NCI-H82 treated with DMSO at 0.1 percent for 48 hours (cell line): ENCODE measurements at regions not wholly inside any gene's neighbourhood (a gene's known extent, or its start where the extent isn't known, plus 50 kb on each side); places are given as distances from the start of the nearest gene placed in this dataset.

ENCODE experiments used
- DNase-seq: peaks from one replicate; lab custom pipeline; 2025; ENCODE audit not compliant: unreplicated experiment; lab: John Stamatoyannopoulos, UW

DNA sequence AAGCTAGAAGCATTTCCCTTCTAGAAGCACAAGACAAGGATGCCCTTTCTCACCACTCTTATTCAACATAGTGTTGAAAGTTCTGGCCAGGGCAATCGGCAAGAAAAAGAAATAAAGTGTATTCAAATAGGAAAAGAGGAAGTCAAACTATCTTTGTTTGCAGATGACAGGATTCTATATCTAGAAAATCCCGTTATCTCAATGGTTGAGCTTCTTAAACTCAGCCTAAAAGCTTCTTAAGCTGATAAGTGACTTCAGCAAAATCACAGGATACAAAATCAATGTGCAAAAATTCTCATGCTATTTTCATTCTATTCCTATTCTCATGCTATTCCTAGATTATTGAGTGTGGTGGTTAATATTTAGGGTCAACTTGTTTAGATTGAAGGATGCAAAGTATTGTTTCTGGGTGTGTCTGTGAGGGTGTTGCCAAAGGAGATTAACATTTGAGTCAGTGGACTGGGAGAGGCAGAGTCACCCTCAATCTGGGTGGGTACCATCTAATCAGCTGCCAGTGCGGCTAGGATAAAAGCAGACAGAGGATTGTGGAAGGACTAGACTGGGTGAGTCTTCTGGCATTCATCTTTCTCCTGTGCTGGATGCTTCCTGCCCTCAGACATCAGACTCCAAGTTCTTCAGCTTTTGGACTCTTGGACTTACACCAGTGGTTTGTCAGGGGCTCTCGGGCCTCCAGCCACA, 111.9 kb downstream of the LSMEM1 start:
- peak; percentile 75 for DNase-seq

DNA sequence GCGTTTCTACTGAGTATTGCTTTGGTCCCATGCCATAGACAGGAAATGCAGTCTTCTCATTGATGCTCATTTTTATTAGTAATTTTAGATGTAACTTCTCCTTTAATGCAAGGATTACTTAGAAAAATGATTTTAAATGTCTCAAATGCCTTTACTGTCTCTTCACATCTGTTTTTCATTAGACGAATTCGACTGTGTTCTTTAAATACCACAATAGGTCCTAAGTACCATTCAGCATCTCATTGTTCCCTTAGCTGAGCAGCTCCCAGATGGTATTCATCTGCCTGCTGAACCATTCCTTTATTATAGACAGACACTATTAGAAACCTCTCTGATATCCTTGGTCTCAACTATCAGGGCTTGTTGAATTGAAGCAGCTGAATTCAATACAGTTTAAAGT, 113.6 kb downstream of the LSMEM1 start:
- no peak for DNase-seq

DNA sequence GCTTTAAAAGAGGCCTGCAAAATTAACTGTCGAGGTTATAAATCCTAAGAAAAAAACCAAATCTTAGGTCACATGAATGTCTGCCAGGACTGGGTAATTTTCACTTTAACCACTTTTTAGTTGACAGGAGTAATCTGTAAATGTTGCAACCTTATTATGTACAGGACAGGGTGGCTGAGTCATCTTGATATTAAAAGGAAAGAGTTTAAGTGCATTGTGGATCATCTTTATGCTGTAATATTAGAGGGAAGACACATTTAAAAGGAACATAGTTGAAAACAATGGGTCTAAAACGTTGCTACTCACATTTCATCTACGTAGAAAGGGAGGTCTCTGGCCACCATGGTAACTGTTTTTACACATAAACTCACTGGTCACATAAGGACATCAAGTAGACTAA, 115.5 kb downstream of the LSMEM1 start:
- no peak for DNase-seq

DNA sequence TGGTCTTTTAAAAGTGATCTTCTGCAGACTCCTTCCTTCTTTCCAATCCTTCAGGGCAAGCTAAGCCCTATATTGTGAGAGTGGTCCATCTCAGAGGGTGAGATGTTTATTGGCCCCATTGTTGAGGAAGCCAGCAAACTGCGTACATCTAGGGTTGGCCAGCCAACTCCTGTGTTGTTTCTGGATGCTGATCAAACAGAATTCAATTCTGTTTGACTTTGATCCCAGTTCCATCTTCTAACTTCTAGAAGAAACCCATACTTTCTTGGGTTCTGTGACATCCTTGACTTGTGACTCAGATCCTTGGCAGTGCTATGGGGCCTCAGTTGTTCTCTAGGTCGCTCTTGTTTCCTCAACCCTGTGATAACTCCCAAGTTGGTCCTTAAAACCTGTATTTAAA, 116.2 kb downstream of the LSMEM1 start:
- no peak for DNase-seq

DNA sequence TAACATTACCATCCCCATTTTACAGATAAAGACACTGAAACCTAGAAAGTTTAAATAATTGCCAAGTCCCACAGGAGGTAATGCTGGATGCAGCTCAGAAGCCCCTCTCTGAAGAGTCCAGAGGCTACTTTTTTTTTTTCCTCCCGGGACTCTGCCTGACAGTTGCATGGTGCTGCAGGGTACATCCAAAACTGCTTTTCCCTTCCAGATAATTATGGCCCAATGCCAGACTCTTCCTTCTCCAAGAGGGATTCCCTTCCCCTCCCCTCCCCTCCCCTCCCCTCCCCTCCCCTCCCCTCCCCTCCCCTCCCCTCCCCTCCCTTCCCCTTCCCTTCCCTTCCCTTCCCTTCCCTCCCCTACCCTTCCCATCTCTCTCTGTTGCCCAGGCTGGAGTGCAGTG, 122.9 kb downstream of the LSMEM1 start:
- no peak for DNase-seq

DNA sequence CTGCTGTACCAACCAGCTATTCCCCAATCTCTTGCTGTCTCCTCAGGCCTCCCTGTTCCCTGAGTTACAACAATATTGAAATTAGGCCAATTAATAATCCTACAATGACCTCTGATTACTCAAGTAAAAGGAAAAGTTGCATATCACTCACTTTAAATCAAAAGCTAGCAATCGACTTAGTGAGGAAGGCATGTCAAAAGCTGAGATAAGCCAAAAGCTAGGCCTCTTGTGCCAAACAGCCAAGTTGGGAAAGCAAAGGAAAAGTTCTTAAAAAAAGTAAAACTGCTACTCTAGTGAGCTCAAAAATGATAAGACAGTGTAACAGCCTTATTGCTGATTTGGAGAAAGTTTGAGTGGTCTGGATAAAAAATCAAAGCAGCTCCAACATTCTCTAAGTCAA, 129.8 kb downstream of the LSMEM1 start:
- no peak for DNase-seq

DNA sequence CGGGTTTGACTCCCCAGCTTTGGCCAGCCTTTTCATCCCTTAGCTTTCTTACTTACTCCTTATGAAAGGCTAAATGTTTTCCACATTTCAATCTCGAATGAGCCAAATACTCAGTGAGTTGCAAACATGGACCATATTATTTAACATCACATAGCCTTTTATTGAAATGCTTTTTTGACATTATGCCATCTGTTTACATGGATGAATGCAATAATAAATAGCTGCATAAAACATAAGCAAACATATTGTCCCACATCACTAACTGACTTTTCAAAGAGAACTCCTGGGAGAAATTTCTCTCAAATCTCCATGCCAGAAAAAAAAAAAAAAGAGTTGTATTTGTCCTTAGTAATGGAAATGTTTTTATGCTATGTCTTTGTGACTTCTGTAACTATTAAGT, 134.9 kb downstream of the LSMEM1 start:
- no peak for DNase-seq

DNA sequence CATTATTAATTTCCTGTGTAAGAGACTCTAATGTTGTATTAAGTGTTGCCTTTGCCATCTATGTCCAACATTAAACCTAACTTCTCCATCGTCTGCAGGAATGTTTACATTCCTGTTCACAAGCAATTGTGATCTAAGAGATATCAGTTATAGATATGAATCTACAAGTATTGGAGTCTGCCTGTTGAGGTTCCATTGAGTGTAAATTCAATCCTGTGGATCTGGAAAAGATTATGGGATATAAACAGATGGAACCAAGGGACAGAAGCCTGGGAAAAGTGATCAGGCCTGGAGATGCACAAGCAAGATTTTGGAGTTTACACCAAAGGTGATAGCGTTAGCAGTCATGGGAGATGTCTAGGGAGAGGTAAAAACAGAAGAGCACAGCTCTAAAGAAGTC, 135.5 kb downstream of the LSMEM1 start:
- no peak for DNase-seq

DNA sequence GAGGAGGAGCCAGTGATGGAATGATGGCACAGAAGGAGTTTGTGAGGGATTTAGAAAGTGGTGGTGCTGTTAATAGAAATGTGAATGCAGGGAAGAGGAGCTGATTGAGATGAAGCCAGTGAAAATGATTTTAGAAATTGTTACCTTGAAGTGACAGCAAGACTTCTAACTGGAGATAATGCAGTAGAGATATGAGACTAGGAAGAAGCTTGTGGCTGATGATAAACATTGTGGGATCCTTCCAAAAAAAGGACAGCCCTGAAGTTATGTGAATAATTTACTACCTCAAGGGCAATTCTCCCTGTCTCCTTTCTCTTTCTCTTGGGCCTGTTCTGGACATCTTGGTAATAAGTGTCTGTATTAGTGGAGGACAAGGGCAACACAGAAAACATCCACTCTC, 138.6 kb downstream of the LSMEM1 start:
- no peak for DNase-seq

DNA sequence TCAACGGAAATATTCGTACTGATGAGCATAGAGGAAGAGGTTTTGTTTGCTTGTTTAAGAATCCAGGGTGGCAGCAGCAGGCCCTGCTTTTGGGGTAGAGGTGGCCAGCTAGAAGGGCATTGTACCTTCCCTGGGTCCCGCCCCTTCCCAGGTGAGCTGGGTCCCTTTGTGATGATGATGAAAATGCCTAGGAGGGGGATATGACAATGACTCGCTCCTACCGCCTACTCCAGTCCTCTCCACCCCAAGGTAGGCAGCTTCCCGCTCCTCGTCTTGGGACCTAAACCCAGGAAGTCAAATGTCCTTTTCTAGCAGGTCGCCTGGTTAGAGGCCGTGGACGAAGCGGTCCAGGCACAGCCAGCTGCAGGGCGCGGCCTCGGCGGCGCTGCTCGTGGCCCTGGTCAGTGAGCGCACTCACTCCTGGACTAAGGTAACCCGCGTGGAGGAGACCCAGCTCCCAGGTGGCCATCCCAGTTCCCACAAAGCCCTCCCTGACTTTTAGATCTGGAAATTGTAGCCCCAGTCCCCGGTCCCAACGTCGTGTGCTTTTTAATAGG, 141.4 kb downstream of the LSMEM1 start:
- DNase-seq, result no peak

DNA sequence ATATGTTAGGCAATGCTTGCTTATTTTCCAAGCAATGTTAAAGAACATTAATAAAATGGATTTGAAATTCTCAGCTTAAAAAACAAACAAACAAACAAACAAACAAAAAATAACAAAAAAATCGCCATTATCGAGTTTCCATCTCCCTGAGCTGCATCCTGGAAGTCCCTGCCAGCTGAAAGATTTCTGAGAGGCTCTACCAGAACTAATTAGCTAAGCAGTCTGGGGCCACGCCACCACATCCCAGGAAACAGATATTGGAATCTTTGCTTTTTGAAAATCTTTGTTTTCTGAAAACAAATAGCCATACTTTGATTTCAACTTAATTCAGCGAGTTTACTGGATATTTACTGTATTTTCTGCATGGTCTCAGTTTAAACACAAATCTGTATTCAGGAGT, 143.6 kb downstream of the LSMEM1 start:
- DNase-seq, result no peak

DNA sequence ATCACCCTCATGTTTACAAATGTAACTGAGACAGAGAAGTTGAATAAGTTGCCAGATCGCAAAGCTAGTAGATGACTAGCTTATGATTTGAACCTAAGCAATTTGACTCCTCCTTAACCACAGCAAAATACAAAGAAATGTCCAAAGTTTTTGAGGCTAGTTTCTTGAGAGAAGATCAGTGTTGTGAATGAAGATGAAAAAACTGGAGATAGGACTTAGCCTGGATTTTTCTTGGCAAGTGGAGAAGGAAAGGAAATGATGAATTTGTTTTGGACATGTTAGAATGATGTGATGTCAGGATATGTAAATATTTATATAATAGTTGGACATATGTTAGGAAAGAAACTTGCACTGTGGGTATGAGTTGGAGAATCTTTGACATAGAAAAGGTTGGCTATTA, 149.8 kb downstream of the LSMEM1 start:
- DNase-seq, result no peak

DNA sequence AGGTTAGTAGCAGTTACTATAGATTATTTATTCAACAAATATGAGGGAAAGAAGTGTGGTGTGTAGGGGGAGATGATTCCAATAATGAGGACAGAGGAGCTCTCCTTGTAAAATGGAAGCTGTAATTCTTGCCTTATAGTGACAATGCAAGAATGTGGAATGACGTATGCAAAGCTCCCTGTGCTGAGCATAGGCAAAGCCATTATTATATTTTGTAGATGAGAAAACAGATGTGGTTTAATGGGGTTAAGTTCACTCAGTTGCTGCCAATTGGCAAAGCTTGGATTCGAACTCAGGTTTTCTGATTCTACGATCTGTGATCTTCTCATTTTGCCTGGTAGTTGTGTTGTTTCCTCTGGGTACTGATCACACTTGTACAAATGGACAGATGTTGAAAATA, 153.3 kb downstream of the LSMEM1 start:
- DNase-seq, result no peak

DNA sequence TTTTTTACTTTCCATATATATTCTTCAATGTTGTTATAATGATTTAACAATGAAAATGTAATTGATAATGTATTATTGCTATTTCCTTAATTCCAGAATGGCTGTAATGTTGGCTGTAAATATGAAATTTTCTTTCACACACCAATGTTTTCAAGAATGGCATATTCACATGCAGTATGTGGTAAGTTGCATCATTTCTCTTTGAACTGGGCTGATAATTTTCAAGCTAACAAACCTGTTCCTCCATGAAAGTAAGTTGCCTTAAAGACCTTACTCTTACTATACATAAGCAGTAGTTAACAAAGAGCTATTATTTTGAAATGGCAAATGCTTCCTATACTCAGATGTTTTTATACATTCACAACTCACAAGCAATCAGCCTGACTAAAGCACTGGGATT, 154.5 kb downstream of the TMEM168 start:
- no peak for DNase-seq

DNA sequence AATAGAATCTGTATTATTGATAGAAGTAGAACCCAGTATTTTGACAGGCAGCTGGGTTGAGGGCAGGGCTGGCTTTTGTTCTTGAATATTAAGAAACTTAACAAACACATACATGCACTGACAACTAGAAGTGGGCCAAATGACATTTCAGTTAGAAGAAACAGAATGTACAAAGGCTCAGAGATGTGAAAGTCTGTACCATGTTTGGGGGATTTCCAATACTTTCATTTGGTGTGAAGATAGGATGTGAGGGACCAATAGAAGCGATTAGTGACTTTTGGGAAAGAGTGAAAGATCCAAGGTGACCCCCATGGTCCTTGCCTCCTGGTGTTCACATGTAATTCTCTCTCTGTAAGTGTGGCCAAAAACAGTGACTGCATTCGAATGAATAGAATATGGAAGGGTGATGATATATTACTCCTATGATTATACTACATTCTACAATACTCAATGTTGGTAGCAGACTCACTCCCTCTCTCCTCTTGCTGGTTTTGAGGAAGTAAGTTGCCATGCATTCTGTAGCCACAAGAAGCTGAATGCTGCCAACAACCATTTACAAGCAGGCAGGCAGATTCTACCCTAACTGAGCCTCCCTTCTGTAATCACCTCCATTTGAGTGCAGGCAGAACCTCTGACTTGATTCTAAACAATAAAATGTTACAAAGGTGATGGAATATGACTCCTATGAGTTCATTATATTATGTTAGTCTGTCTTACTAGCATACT, 151.4 kb downstream of the TMEM168 start:
- no peak for DNase-seq

DNA sequence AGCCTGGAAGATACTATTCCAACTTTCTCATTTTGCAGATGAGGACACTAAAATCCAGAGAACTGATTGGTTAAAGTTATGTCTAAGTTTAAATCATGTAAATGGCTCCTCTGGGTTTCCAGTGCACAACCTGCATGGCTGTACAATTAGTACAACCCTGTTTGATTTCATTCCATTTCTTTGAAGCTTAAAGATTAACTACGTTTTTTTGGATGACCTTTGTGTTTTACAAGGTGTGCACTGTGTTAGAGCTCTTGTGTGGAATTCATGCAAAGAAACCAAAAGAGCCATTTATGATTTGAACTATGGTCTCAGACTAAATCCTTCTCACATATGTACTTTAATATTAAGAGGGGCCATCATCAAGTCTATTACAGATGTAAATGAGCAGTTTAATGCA, 149.5 kb downstream of the TMEM168 start:
- DNase-seq, result no peak

DNA sequence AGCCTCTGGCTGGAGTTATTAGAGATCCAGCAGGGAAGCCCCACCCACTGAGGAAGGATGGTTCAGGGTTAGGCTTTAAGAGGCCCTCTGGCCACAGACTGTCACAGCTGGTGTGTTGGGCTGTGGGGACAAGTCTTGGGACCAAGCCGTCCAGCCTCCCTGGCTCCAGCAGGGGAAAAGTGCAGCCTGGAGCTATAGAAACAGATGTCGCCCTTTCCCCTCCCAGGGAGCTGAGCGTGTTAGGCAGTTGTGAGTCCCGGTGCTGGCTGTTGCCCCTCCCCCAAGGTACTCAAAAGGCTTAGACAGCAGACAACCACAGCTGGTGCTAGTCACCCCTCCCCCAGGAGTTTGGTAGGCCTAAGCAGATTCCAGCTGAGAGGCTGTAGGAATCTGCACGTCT, 143.4 kb downstream of the TMEM168 start:
- DNase-seq, result peak; percentile 96

DNA sequence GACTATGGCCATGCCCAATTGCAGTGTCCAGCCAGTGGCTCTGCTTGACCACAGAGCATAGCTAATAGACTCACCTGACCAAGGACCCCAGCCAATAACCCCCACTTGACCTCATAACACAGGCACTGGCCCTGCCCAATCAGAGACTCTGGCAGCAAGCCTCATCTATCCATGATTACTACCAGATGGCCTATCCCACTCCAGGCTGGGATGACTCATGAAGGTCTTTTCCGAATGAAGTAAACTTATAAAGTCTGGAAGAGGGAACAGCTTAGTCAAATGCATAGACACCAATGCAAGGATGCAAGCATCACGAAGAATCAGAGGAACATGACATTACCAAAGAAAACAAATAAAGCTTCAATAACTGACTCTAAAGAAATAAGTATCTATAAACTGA, 141.4 kb downstream of the TMEM168 start:
- DNase-seq, result no peak

DNA sequence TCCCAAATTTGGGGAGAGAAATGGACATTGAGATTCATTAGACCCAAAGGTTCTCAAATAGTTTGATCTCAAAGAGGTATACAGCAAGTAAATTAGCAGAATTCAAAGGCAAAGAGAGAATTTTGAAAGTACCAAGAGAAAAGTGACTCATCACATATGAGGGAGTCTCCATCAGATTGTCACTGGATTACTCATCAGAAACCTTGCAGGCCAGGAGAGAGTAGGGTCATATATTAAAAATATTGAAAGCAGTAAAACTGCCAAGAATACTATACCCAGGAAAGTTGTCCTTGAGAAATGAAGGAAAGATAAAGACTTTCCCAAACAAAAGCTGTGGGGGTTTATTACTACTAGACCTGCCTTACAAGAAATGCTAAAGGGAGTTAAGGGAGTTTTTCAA, 140.6 kb downstream of the TMEM168 start:
- no peak for DNase-seq

DNA sequence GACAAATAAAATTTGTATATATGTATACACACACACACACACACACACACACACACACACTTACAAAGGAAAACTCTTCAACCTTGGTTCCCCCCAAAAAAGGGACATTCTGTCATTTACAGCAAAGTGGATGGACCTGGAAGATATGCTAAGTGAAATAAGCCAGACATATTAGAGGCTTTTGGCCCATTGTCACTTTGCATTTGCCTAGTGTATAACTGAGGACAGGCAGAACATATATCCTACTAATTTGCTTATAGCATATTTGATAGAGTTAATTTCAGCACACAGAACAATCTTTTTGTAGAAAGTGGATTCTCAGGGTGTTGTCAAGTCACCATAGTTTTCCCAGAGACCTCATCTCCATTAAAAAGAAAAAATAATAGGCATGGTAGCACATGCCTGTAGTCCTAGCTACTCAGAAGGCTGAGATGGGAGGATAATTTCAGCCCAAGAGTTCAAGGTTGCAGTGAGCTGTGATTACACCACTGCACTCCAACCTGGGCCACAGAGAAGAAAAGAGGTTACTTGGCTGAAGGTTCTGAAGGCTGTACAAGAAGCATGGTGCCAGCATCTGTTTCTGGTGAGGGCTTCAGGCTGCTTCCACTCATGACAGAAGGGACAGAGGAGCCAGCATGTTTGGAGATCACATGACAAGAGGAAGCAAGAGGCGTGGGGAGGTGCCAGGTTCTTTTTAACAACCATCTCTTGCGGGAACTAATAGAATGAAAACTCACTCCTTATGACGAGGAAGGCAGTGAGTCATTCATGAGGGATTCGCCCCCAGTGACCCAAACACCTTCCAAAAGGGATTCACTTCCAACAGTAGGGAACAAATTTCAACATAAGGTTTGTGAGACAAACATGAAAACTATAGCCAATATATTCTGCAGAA, 135.6 kb downstream of the TMEM168 start:
- DNase-seq, result no peak

DNA sequence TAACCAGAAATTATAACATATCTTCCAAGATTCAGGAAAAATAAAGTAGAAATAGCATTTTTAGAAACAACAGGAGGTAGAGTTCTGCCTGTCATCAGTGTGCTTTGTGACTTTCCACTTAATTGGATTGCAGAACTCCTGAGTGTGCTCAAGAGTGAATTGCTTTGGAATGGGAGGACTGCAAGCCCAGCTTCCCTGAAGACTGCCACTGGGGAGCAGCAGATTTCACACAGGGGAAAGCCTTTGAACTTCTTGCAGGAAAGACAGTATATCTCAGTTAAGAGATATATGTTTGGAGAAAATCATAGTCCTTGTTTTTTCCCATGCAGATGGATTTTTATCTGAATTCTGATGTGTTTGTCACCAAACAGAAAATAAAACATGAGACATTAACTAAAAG, 124.5 kb downstream of the TMEM168 start:
- DNase-seq, result peak; percentile 76

DNA sequence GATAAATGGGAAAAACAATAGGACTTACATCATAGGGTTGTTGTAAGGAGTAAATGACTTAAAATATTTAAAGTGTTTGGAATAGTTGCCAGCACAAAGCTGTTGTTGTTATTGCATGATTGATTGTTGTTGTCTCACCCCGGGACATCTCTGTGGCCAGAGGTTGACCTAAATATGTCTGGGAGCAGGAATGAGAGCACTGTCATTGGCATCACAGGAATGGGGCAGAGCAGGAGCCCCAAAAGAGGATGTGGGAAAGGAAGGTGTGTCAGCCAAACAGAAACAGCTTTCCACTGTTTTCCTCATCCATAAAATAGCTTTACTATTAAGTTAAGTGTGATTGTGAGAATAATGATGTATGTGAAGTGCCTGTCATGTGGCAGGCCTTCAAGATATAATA, 121.6 kb downstream of the TMEM168 start:
- no peak for DNase-seq
